ENCODE measurements at regions not wholly inside any gene's neighbourhood (a gene's known extent, or its start where the extent isn't known, plus 50 kb on each side); places are given as distances from the start of the nearest gene placed in this dataset.
"Not testable (repeated sequence)": the region's sequence is repeated elsewhere in the genome, so short reads cannot be mapped to it uniquely, and the experiment has no call there.

- DNase-seq (ENCODE audit: low read depth) = peak; percentile 10
These were observed 247.9 kb downstream of the ZPLD1 start for GRCh38 chr3:102682741-102683140.

GRCh38 chr3:102686792-102687191 is 252.0 kb downstream of the ZPLD1 start:
- DNase-seq (ENCODE audit: low read depth) = no peak

- DNase-seq (ENCODE audit: low read depth) = no peak
These were observed 253.2 kb downstream of the ZPLD1 start for GRCh38 chr3:102687851-102688555.

- DNase-seq (ENCODE audit: low read depth) = no peak
These were observed 253.7 kb downstream of the ZPLD1 start for GRCh38 chr3:102688556-102688930.

- DNase-seq (ENCODE audit: low read depth) = no peak
These were observed 256.7 kb downstream of the ZPLD1 start for GRCh38 chr3:102691507-102691906.

- no peak for DNase-seq (ENCODE audit: low read depth)
These were observed 264.4 kb downstream of the ZPLD1 start for GRCh38 chr3:102699104-102699818.

GRCh38 chr3:102699819-102700140 is 265.0 kb downstream of the ZPLD1 start:
- no peak for DNase-seq (ENCODE audit: low read depth)

- DNase-seq (ENCODE audit: low read depth) = no peak
These were observed 278.1 kb downstream of the ZPLD1 start for GRCh38 chr3:102712896-102713295.

GRCh38 chr3:102714567-102714966 is 279.8 kb downstream of the ZPLD1 start:
- no peak for DNase-seq (ENCODE audit: low read depth)

- peak; percentile 87 for DNase-seq (ENCODE audit: low read depth)
These were observed 280.3 kb downstream of the ZPLD1 start for GRCh38 chr3:102715030-102715697.

GRCh38 chr3:102718651-102719050 is 283.8 kb downstream of the ZPLD1 start:
- peak; percentile 63 for DNase-seq (ENCODE audit: low read depth)

- no peak for DNase-seq (ENCODE audit: low read depth)
These were observed 287.5 kb downstream of the ZPLD1 start for GRCh38 chr3:102722317-102722716.

GRCh38 chr3:102727340-102727739 is 292.5 kb downstream of the ZPLD1 start:
- DNase-seq (ENCODE audit: low read depth) = no peak

- DNase-seq (ENCODE audit: low read depth) = not testable (repeated sequence)
These were observed 297.8 kb downstream of the ZPLD1 start for GRCh38 chr3:102732581-102732980.

GRCh38 chr3:102733791-102734563 is 299.2 kb downstream of the ZPLD1 start:
- DNase-seq (ENCODE audit: low read depth) = peak; percentile 68

GRCh38 chr3:102735311-102735710 is 300.5 kb downstream of the ZPLD1 start:
- DNase-seq (ENCODE audit: low read depth) = no peak

GRCh38 chr3:102736288-102736974 is 301.6 kb downstream of the ZPLD1 start:
- DNase-seq (ENCODE audit: low read depth) = no peak

GRCh38 chr3:102736975-102737304 is 302.1 kb downstream of the ZPLD1 start:
- DNase-seq (ENCODE audit: low read depth) = no peak

- no peak for DNase-seq (ENCODE audit: low read depth)
These were observed 302.5 kb downstream of the ZPLD1 start for GRCh38 chr3:102737353-102737752.

GRCh38 chr3:102741105-102741504 is 306.3 kb downstream of the ZPLD1 start:
- peak; percentile 16 for DNase-seq (ENCODE audit: low read depth)

- no peak for DNase-seq (ENCODE audit: low read depth)
These were observed 306.9 kb downstream of the ZPLD1 start for GRCh38 chr3:102741694-102742093.

GRCh38 chr3:102745881-102746280 is 311.1 kb downstream of the ZPLD1 start:
- peak; percentile 58 for DNase-seq (ENCODE audit: low read depth)
